HG03575 (cell line): ENCODE measurements at regions not wholly inside any gene's neighbourhood (a gene's known extent, or its start where the extent isn't known, plus 50 kb on each side); places are given as distances from the start of the nearest gene placed in this dataset.

ENCODE experiments used
- ATAC-seq: cut with Tn5 transposase; IDR thresholded peaks from one replicate; pipeline ENCODE4 v1.9.1; 2021; ENCODE audit not compliant: unreplicated experiment, insufficient number of reproducible peaks, low FRiP score; ENCODE audit errors: extremely low read depth

GRCh38 chr7:88700725-88701124 is 58.8 kb upstream of the ZNF804B start:
- ATAC-seq = no peak

- ATAC-seq = no peak
Measured at GRCh38 chr7:88694207-88694606, 65.3 kb upstream of the ZNF804B start.

- ATAC-seq = no peak
Measured at GRCh38 chr7:88693131-88693530, 66.4 kb upstream of the ZNF804B start.

DNA sequence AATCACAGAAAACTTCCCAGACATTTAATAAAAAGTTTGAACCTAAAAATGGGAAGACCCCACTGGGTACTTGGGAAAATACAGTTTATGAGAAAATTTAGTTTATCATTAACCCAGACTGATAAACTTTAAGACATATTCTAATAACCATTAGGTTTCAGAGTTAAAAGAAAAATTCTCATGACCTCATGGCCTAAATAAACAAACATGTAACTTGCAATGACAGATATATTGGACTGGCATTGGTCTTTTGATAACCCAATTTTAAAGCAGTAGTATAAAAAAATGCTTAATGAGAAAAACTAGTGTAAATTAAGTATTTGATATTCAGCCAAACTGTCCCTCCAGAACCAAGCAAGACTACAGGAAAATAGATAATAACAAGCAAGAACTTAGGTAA is 67.0 kb upstream of the ZNF804B start:
- ATAC-seq = no peak

- no peak for ATAC-seq
Measured at GRCh38 chr7:88689821-88690220, 69.7 kb upstream of the ZNF804B start.

DNA sequence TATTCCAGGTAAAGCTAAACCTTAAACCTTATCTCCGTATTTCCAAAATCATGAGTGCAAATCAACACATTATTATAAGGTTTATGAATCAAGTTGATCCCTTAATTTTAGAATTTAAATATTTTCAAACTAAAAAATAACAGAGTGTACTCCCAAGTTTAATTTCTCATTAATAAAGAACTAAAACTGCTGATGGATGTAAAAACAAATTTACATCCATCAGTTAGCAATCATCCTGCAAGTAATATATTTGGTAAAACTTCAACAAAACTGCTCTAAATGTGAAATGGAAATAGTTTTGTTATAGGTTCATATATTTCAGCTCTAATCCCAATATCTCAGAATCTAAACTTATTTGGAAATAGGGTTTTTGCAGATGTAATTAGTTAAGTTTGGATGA is 71.3 kb upstream of the ZNF804B start:
- no peak for ATAC-seq

- ATAC-seq = no peak
Measured at GRCh38 chr7:88686468-88687229, 72.9 kb upstream of the ZNF804B start.

DNA sequence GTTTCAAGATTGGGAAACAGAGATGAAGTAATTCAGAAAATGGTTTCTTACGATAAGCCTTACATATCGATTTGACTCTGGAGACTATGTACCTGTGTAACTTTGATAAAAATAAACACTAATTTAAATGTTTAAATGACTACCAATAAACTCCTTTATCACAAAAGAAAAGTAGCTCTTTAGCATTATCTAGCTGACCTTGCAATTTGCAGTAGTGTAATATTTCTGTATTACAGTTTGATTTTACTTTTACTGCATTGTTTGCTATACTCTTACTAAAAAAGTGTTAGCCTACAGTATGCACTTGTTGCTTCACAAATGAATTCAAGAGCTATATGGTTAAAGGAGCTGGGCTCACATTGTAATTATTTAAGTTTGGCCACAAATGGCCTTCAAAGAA is 77.8 kb upstream of the ZNF804B start:
- no peak for ATAC-seq

GRCh38 chr7:88670536-88670935 is 89.0 kb upstream of the ZNF804B start:
- no peak for ATAC-seq

- no peak for ATAC-seq
Measured at GRCh38 chr7:88669913-88670312, 89.6 kb upstream of the ZNF804B start.

DNA sequence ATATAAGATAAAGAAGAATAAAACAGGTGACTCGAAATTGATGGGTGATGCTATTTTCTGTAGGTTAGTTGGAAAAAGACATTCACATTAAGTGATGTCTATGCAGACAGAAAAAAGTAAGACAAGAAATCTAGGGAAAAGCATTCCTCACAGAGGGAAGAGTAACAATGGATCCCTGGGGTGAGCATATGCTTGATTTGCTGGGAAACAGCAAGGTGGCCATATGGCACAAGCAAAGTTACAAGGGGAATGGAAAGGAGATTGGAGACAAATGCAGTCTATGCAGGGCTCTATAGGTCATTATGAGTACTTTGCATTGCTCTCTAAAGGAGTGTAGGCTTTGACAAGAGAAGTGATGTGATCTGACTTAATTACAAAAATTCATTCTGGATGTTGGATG is 90.9 kb upstream of the ZNF804B start:
- ATAC-seq = no peak

GRCh38 chr7:88666626-88667025 is 92.9 kb upstream of the ZNF804B start:
- ATAC-seq = no peak

- no peak for ATAC-seq
Measured at GRCh38 chr7:88665892-88666514, 93.5 kb upstream of the ZNF804B start.

- no peak for ATAC-seq
Measured at GRCh38 chr7:88664630-88665233, 94.8 kb upstream of the ZNF804B start.

- ATAC-seq = no peak
Measured at GRCh38 chr7:88661921-88662320, 97.6 kb upstream of the ZNF804B start.

DNA sequence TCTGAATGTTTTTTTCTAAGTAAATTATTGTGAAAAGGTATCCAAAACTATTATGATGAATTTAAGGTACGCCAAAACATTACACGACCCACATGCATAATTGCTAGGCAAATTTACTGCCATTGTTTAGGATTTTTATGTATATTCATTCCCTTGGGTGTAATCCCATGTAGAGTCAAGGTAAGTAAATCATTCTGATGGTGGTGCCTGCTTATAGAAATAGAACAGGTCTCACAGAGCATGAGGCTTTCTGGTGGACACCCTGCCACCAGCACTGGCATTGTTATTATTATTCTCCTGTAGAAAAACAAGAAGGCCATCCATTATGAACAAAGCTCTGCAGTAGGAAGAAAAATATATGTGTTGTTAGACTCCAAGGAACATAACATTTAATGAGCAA is 111.7 kb upstream of the ZNF804B start:
- ATAC-seq = no peak

DNA sequence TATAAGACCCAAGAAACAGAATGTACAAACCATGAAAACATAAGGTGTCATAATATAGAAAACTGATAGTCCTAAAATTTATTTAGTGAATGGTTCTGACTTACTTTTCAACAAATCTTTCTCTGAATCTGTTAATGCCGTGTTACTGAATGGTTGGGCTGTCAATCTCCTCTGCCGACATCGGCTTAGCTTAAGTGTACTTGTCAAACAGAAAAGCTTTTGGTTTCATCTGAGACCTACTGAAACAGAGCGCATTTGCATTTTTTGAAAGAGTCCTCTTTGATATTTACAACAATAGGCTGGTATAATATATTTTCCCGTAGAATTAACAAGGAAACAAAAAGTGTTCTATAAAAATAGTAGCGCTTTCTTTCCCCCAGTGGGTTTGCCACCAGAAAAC is 120.9 kb upstream of the ZNF804B start:
- ATAC-seq = no peak

GRCh38 chr7:88637795-88638194 is 121.7 kb upstream of the ZNF804B start:
- no peak for ATAC-seq

DNA sequence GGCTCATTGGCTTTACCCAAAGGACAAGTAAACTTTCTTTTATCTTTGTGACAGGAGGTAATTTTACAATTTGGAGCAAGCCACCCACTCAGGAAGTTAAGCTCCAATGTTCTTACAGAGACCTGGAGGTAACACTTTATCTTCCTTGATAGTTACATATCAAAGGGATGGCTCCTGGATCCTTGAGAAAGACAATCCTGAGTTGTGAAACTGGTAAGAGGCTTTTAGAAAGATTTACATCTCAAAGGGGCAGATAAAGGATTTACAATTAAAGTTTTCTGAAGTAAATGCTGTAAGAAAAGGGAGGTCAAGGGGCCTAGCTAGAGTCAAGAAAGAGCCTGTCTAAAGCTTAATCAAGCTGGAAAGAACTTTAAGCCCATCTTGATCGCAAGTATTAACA is 124.4 kb upstream of the ZNF804B start:
- no peak for ATAC-seq

- no peak for ATAC-seq
Measured at GRCh38 chr7:88629559-88629958, 129.9 kb upstream of the ZNF804B start.
